ENCODE measurements at regions not wholly inside any gene's neighbourhood (a gene's known extent, or its start where the extent isn't known, plus 50 kb on each side); places are given as distances from the start of the nearest gene placed in this dataset.

- POLR2A ChIA-PET: no interaction called here
- no peak overlapping the region for H3K27ac Mint-ChIP-seq
- peaks cover 32% of the 10 kb centered on the region for H3K4me1 Mint-ChIP-seq
- TF ChIP-seq ZNF423 (CRISPR knock-in tag; IDR thresholded peaks at IDR 0.05) (no peak), PRRX2 (CRISPR knock-in tag; IDR thresholded peaks at IDR 0.05) (no peak)
- DNase-seq (ENCODE audit: low spot score) (no peak), ATAC-seq (no peak)
- peaks cover 9% of the 10 kb centered on the region for H3K27me3 Mint-ChIP-seq (ENCODE audit: low read depth)
- CTCF ChIA-PET: no interaction called here
- peaks cover 10% of the 10 kb centered on the region for H3K36me3 Mint-ChIP-seq
- H3K4me3 Mint-ChIP-seq: no peak overlapping the region
- H3K9me3 Mint-ChIP-seq: peaks cover 26% of the 10 kb centered on the region
Measured at GRCh38 chr16:26981266-26981938, 85.3 kb upstream of the C16orf82 start.

- CTCF ChIA-PET: no interaction called here
- no peak for TF ChIP-seq TEAD1 (CRISPR knock-in tag; IDR thresholded peaks at IDR 0.05)
- no peak for TF ChIP-seq ZNF317 (CRISPR knock-in tag; IDR thresholded peaks at IDR 0.05; ENCODE audit: borderline replicate concordance, low read depth)
- TF ChIP-seq JUN (CRISPR knock-in tag; IDR thresholded peaks at IDR 0.05): no peak
- no peak for TF ChIP-seq SP1 (CRISPR knock-in tag; conservative IDR thresholded peaks at IDR 0.05)
- no peak overlapping the region for H3K27ac Mint-ChIP-seq
Measured at GRCh38 chr16:26982422-26982821, 84.3 kb upstream of the C16orf82 start.

GRCh38 chr16:26983426-26983825 is 83.3 kb upstream of the C16orf82 start:
- Mint-ChIP-seq H3K27me3 (ENCODE audit: low read depth) (peaks cover 6% of the 10 kb centered on the region), H3K9me3 (peaks cover 20% of the 10 kb centered on the region), H3K4me1 (peaks cover 49% of the 10 kb centered on the region), H3K4me3 (no peak overlapping the region), H3K27ac (no peak overlapping the region), H3K36me3 (peaks cover 10% of the 10 kb centered on the region)
- ATAC-seq: no peak
- POLR2A ChIA-PET: no interaction called here
- CTCF ChIA-PET: no interaction called here
- DNase-seq (ENCODE audit: low spot score): no peak
- TF ChIP-seq ZNF396 (CRISPR knock-in tag; IDR thresholded peaks at IDR 0.05; ENCODE audit: borderline replicate concordance) (no peak), PRRX2 (CRISPR knock-in tag; IDR thresholded peaks at IDR 0.05) (no peak), ATF1 (CRISPR knock-in tag; IDR thresholded peaks at IDR 0.05) (no peak), FOXP4 (CRISPR knock-in tag; IDR thresholded peaks at IDR 0.05) (no peak), ZNF423 (CRISPR knock-in tag; IDR thresholded peaks at IDR 0.05) (no peak), ARID4B (CRISPR knock-in tag; IDR thresholded peaks at IDR 0.05; ENCODE audit: borderline replicate concordance) (no peak), NFATC4 (CRISPR knock-in tag; IDR thresholded peaks at IDR 0.05) (no peak), NFYB (CRISPR knock-in tag; conservative IDR thresholded peaks at IDR 0.05; ENCODE audit: low read depth) (no peak), JAZF1 (CRISPR knock-in tag; IDR thresholded peaks at IDR 0.05) (no peak), ZNF232 (CRISPR knock-in tag; IDR thresholded peaks at IDR 0.05) (no peak), NR1H2 (CRISPR knock-in tag; IDR thresholded peaks at IDR 0.05) (no peak)
- TF ChIP-seq, protein P1, sequence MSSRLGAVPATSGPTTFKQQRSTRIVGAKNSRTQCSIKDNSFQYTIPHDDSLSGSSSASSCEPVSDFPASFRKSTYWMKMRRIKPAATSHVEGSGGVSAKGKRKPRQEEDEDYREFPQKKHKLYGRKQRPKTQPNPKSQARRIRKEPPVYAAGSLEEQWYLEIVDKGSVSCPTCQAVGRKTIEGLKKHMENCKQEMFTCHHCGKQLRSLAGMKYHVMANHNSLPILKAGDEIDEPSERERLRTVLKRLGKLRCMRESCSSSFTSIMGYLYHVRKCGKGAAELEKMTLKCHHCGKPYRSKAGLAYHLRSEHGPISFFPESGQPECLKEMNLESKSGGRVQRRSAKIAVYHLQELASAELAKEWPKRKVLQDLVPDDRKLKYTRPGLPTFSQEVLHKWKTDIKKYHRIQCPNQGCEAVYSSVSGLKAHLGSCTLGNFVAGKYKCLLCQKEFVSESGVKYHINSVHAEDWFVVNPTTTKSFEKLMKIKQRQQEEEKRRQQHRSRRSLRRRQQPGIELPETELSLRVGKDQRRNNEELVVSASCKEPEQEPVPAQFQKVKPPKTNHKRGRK (CRISPR knock-in tag; IDR thresholded peaks at IDR 0.05; ENCODE audit: borderline replicate concordance): no peak
- TF ChIP-seq, protein P2, sequence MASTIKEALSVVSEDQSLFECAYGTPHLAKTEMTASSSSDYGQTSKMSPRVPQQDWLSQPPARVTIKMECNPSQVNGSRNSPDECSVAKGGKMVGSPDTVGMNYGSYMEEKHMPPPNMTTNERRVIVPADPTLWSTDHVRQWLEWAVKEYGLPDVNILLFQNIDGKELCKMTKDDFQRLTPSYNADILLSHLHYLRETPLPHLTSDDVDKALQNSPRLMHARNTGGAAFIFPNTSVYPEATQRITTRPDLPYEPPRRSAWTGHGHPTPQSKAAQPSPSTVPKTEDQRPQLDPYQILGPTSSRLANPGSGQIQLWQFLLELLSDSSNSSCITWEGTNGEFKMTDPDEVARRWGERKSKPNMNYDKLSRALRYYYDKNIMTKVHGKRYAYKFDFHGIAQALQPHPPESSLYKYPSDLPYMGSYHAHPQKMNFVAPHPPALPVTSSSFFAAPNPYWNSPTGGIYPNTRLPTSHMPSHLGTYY (CRISPR knock-in tag; IDR thresholded peaks at IDR 0.05): no peak
- TF ChIP-seq, protein P3, sequence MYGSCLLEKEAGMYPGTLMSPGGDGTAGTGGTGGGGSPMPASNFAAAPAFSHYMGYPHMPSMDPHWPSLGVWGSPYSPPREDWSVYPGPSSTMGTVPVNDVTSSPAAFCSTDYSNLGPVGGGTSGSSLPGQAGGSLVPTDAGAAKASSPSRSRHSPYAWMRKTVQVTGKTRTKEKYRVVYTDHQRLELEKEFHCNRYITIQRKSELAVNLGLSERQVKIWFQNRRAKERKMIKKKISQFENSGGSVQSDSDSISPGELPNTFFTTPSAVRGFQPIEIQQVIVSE (CRISPR knock-in tag; IDR thresholded peaks at IDR 0.05; ENCODE audit: borderline replicate concordance): no peak

More at GRCh38 chr16:26982422-26982821, 84.3 kb upstream of the C16orf82 start:
- peaks cover 42% of the 10 kb centered on the region for H3K4me1 Mint-ChIP-seq
- H3K27me3 Mint-ChIP-seq (ENCODE audit: low read depth): peaks cover 6% of the 10 kb centered on the region
- peaks cover 10% of the 10 kb centered on the region for H3K36me3 Mint-ChIP-seq
- POLR2A ChIA-PET: no interaction called here
- H3K9me3 Mint-ChIP-seq: peaks cover 20% of the 10 kb centered on the region
- no peak overlapping the region for H3K4me3 Mint-ChIP-seq
- no peak for DNase-seq (ENCODE audit: low spot score)
- no peak for ATAC-seq
